NOMO-1 treated with DMSO at 0.1 percent for 48 hours (cell line): ENCODE measurements at regions not wholly inside any gene's neighbourhood (a gene's known extent, or its start where the extent isn't known, plus 50 kb on each side); places are given as distances from the start of the nearest gene placed in this dataset.
A peak's percentile ranks its signal among the peaks of the same experiment; 100 is the strongest.

Experiments
- DNase-seq: peaks from one replicate; lab custom pipeline; 2025; ENCODE audit not compliant: unreplicated experiment; lab: John Stamatoyannopoulos, UW

GRCh38 chr21:15421441-15421881 lies 308.3 kb upstream of the USP25 start:
- no peak for DNase-seq

GRCh38 chr21:15421947-15422346 lies 307.8 kb upstream of the USP25 start:
- DNase-seq = no peak

- no peak for DNase-seq
These were observed 307.0 kb upstream of the USP25 start for GRCh38 chr21:15422783-15423182.

- DNase-seq = no peak
These were observed 305.9 kb upstream of the USP25 start for GRCh38 chr21:15423676-15424445.

- no peak for DNase-seq
These were observed 304.7 kb upstream of the USP25 start for GRCh38 chr21:15425049-15425448.

GRCh38 chr21:15430023-15430422 lies 299.8 kb upstream of the USP25 start:
- no peak for DNase-seq

GRCh38 chr21:15430577-15430976 lies 299.2 kb upstream of the USP25 start:
- DNase-seq = no peak

- DNase-seq = no peak
These were observed 298.7 kb upstream of the USP25 start for GRCh38 chr21:15431053-15431452.

GRCh38 chr21:15433091-15433490 lies 296.7 kb upstream of the USP25 start:
- no peak for DNase-seq

- DNase-seq = no peak
These were observed 295.4 kb upstream of the USP25 start for GRCh38 chr21:15434163-15434905.

- no peak for DNase-seq
These were observed 293.8 kb upstream of the USP25 start for GRCh38 chr21:15436031-15436430.

GRCh38 chr21:15437883-15438282 lies 291.9 kb upstream of the USP25 start:
- peak; percentile 90 for DNase-seq

GRCh38 chr21:15439726-15440125 lies 290.1 kb upstream of the USP25 start:
- DNase-seq = no peak

- DNase-seq = no peak
These were observed 288.7 kb upstream of the USP25 start for GRCh38 chr21:15441060-15441493.

GRCh38 chr21:15441992-15442391 lies 287.8 kb upstream of the USP25 start:
- no peak for DNase-seq

GRCh38 chr21:15442743-15443469 lies 286.9 kb upstream of the USP25 start:
- DNase-seq = peak; percentile 24

GRCh38 chr21:15443740-15444117 lies 286.1 kb upstream of the USP25 start:
- no peak for DNase-seq

- no peak for DNase-seq
These were observed 285.4 kb upstream of the USP25 start for GRCh38 chr21:15444118-15444960.

- DNase-seq = peak; percentile 84
These were observed 284.5 kb upstream of the USP25 start for GRCh38 chr21:15445327-15445726.

- peak; percentile 5 for DNase-seq
These were observed 283.6 kb upstream of the USP25 start for GRCh38 chr21:15446223-15446622.

GRCh38 chr21:15449556-15449955 lies 280.2 kb upstream of the USP25 start:
- no peak for DNase-seq
